HEK293 (cell line): ENCODE measurements at regions not wholly inside any gene's neighbourhood (a gene's known extent, or its start where the extent isn't known, plus 50 kb on each side); places are given as distances from the start of the nearest gene placed in this dataset.

ENCODE experiments used
- CTCF ChIA-PET: fragments of 350-600 bp; formaldehyde crosslinking; extraction: SDS; loops from one replicate; lab custom pipeline; 2021; ENCODE audit warnings: antibody characterized with exemption; lab: Yijun Ruan, JAX
- POLR2A ChIA-PET: fragments of 300-600 bp; formaldehyde crosslinking; extraction: SDS; loops from one replicate; lab custom pipeline; 2020; ENCODE audit warnings: antibody characterized with exemption, inconsistent platforms; lab: Yijun Ruan, JAX
- H3K27ac ChIP-seq: fragments of 200-500 bp; sonication (Bioruptor generic); 2 replicates; pipeline ENCODE4 v1.5.1; 2014; ENCODE audit warnings: low read depth, low read length, control low read depth, inconsistent platforms; ENCODE audit errors: extremely low read depth
- H3K36me3 ChIP-seq, 2 experiments: fragments of 200-500 bp in 1 of 2; sonication (Bioruptor generic) in 1 of 2; 1 replicate in 1 of 2; 2 replicates in 1 of 2; pipeline ENCODE4 v1.5.1; 2014 to 2017; ENCODE audit warnings: inconsistent platforms in 2 of 2, low read length in 2 of 2; ENCODE audit not compliant: control insufficient read depth in 2 of 2, insufficient read depth in 1 of 2
- H3K4me1 ChIP-seq: fragments of 200-500 bp; sonication (Bioruptor generic); 2 replicates; pipeline ENCODE4 v1.5.1; 2014; ENCODE audit warnings: mild to moderate bottlenecking, low read length, inconsistent platforms; ENCODE audit not compliant: control insufficient read depth, insufficient read depth
- H3K4me3 ChIP-seq: 2 replicates; pipeline ENCODE4 v1.5.1; 2011; ENCODE audit warnings: low read depth, mild to moderate bottlenecking, control low read depth, low read length, moderate library complexity
- H3K9me3 ChIP-seq: fragments of 200-500 bp; sonication (Bioruptor generic); 2 replicates; pipeline ENCODE4 v1.5.1; 2014; ENCODE audit warnings: low read depth, low read length, inconsistent platforms; ENCODE audit not compliant: control insufficient read depth, insufficient read depth
- KLF1 ChIP-seq: fragments of 450-650 bp; formaldehyde crosslinking; IDR thresholded peaks from 2 replicates; pipeline ENCODE4 v1.5.1; 2016; ENCODE audit warnings: missing biosample characterization, missing genetic modification characterization
- KLF10 ChIP-seq: fragments of 450-650 bp; IDR thresholded peaks from 2 replicates; pipeline ENCODE4 v1.5.1; 2018; ENCODE audit warnings: missing biosample characterization, mild to moderate bottlenecking, missing genetic modification characterization
- TRIM28 ChIP-seq: IDR thresholded peaks from 2 replicates; pipeline ENCODE4 v1.6.1; 2011; ENCODE audit warnings: low read length, control low read depth, borderline replicate concordance
- YY2 ChIP-seq: fragments of 450-650 bp; formaldehyde crosslinking; IDR thresholded peaks from 2 replicates; pipeline ENCODE4 v1.5.1; 2016; ENCODE audit warnings: missing biosample characterization, missing genetic modification characterization
- ZNF155 ChIP-seq: fragments of 450-650 bp; formaldehyde crosslinking; IDR thresholded peaks from 2 replicates; pipeline ENCODE4 v1.5.1; 2016; ENCODE audit warnings: missing biosample characterization, missing genetic modification characterization
- ZNF16 ChIP-seq: fragments of 450-650 bp; formaldehyde crosslinking; IDR thresholded peaks from 2 replicates; pipeline ENCODE4 v1.5.1; 2016; ENCODE audit warnings: low read depth, missing biosample characterization, missing genetic modification characterization
- ZNF274 ChIP-seq, 2 experiments: fragments of 200-500 bp in 1 of 2; fragments of 450-650 bp in 1 of 2; sonication (Bioruptor generic) in 1 of 2; formaldehyde crosslinking in 1 of 2; IDR thresholded peaks; 2 replicates each; pipeline versions ENCODE4 v1.5.1 to v1.6.1; 2014 to 2016; ENCODE audit warnings: borderline replicate concordance in 1 of 2, inconsistent platforms in 1 of 2, low read length in 1 of 2, missing biosample characterization in 1 of 2, missing genetic modification characterization in 1 of 2
- ZNF302 ChIP-seq: fragments of 450-650 bp; formaldehyde crosslinking; IDR thresholded peaks from 2 replicates; pipeline ENCODE4 v1.5.1; 2016; ENCODE audit warnings: missing biosample characterization, missing genetic modification characterization, low read depth
- ZNF335 ChIP-seq: fragments of 450-650 bp; formaldehyde crosslinking; conservative IDR thresholded peaks from 2 replicates; pipeline ENCODE4 v1.5.1; 2016; ENCODE audit warnings: missing biosample characterization, missing genetic modification characterization
- ZNF501 ChIP-seq: fragments of 450-650 bp; formaldehyde crosslinking; IDR thresholded peaks from 2 replicates; pipeline ENCODE4 v1.5.1; 2016; ENCODE audit warnings: missing biosample characterization, missing genetic modification characterization
- TF ChIP-seq, protein P1 (sequence below): fragments of 450-650 bp; formaldehyde crosslinking; IDR thresholded peaks from 2 replicates; pipeline ENCODE4 v1.5.1; 2016; ENCODE audit warnings: missing biosample characterization, missing genetic modification characterization
- TF ChIP-seq, protein P2 (sequence below): fragments of 450-650 bp; formaldehyde crosslinking; IDR thresholded peaks from 2 replicates; pipeline ENCODE4 v1.5.1; 2016; ENCODE audit warnings: missing biosample characterization, missing genetic modification characterization
- TF ChIP-seq, protein P3 (sequence below): fragments of 450-650 bp; formaldehyde crosslinking; IDR thresholded peaks from 2 replicates; pipeline ENCODE4 v1.5.1; 2017; ENCODE audit warnings: missing biosample characterization, mild to moderate bottlenecking, missing genetic modification characterization, moderate library complexity
- TF ChIP-seq, protein P4 (sequence below): fragments of 450-650 bp; formaldehyde crosslinking; IDR thresholded peaks from 2 replicates; pipeline ENCODE4 v1.5.1; 2016; ENCODE audit warnings: missing biosample characterization, missing genetic modification characterization

DNA sequence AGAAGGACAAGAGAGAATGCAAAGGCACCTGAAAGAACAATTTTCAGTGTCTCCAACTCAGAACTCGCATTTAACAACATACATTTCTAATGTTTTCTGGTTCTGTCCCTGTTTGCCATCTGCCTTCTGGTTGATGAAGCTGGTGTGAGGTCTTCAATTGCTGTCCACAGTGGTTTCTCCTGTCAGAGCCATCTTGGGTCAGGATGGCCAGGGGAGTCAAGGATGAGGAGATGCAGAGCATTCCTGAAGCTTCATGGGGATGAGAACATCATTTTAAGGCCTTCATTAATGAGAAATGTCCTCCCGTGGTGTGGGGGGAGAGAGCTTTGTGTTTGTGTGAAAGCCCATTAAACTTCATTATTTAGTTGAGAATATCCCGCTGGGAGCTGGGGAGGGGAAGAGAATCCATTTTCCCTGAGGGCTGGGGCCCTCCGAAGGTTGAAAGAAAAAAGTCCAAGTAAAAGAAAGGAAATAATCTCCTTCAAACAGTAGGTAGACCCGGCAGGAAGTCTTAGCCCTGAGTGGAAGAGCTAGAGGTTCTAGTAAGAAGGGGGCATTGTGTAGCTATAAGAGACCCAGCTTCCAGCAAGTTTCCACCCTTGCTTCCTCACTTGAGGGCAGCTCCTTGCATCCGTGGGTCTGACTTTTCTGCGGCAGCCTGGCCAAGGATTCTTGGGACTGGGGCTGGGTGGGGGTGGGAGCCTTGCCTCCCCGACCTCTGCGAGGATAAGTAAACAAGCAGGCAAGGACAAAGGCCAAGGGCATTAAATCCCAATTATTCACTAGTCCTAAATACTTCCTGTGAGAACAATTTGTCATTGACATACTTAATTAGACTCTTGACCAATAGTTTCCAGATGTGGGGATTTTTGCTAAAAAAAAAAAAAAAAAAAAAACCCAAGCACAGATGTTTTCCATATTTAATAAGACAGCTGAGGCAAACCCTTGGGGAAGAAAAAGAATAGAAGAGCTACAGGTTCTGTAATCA lies 119.2 kb downstream of the MSX2 start:
- CTCF ChIA-PET, result interaction anchor here (0.6 kb wide), 1 partner anchor 1871 kb away, joined by 3 read pairs; no protein-coding TSS in a partner anchor

DNA sequence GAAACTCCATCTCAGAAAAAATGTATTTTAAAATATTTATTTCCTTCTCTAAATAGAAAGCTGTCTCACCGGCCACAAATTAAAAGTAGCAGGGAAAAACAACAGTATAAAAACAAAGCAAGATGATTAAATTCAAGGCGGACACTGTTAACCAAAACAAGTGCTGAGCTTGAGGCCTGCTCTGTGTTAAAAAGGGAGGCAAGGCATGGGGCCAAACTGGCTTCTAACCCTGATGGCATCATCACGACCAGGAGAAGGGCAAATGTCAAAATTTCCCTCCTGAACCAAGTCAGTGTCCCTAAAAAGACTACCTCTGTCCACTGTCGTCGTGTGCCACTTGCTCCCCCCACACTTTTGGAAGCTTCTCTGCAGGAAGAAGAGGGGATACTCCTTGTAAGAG lies 116.1 kb downstream of the MSX2 start:
- Histone ChIP-seq H3K4me1 (no peaks in the 10 kb centered on the region), H3K4me3 (no peak overlapping the region), H3K27ac (no peak overlapping the region), H3K36me3 (no peaks in the 10 kb centered on the region)
- ChIA-PET POLR2A (no interaction called here), CTCF (interaction anchor here (1.6 kb wide), 1 partner anchor 14 kb away, joined by 3 read pairs; no protein-coding TSS in a partner anchor)
- TF ChIP-seq, protein P1, sequence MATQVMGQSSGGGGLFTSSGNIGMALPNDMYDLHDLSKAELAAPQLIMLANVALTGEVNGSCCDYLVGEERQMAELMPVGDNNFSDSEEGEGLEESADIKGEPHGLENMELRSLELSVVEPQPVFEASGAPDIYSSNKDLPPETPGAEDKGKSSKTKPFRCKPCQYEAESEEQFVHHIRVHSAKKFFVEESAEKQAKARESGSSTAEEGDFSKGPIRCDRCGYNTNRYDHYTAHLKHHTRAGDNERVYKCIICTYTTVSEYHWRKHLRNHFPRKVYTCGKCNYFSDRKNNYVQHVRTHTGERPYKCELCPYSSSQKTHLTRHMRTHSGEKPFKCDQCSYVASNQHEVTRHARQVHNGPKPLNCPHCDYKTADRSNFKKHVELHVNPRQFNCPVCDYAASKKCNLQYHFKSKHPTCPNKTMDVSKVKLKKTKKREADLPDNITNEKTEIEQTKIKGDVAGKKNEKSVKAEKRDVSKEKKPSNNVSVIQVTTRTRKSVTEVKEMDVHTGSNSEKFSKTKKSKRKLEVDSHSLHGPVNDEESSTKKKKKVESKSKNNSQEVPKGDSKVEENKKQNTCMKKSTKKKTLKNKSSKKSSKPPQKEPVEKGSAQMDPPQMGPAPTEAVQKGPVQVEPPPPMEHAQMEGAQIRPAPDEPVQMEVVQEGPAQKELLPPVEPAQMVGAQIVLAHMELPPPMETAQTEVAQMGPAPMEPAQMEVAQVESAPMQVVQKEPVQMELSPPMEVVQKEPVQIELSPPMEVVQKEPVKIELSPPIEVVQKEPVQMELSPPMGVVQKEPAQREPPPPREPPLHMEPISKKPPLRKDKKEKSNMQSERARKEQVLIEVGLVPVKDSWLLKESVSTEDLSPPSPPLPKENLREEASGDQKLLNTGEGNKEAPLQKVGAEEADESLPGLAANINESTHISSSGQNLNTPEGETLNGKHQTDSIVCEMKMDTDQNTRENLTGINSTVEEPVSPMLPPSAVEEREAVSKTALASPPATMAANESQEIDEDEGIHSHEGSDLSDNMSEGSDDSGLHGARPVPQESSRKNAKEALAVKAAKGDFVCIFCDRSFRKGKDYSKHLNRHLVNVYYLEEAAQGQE (tag by site-specific recombination), result no peak
- TF ChIP-seq YY2 (tag by site-specific recombination) (no peak), ZNF16 (tag by site-specific recombination) (no peak), ZNF274 (IDR thresholded peaks at IDR 0.05; ENCODE audit: low read length) (no peak), ZNF274 (tag by site-specific recombination; IDR thresholded peaks at IDR 0.05; ENCODE audit: borderline replicate concordance) (no peak), ZNF501 (tag by site-specific recombination) (no peak), ZNF155 (tag by site-specific recombination) (no peak), ZNF335 (tag by site-specific recombination) (no peak), KLF1 (tag by site-specific recombination) (no peak)
- TF ChIP-seq, protein P2, sequence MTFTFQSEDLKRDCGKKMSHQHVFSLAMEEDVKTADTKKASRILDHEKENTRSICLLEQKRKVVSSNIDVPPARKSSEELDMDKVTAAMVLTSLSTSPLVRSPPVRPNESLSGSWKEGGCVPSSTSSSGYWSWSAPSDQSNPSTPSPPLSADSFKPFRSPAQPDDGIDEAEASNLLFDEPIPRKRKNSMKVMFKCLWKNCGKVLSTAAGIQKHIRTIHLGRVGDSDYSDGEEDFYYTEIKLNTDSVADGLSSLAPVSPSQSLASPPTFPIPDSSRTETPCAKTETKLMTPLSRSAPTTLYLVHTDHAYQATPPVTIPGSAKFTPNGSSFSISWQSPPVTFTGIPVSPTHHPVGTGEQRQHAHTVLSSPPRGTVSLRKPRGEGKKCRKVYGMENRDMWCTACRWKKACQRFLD (tag by site-specific recombination), result no peak
- TF ChIP-seq, all 188 proteins: peak for 0
- no peaks in the 10 kb centered on the region for H3K9me3 ChIP-seq

More for the DNA sequence above, 119.2 kb downstream of the MSX2 start:
- H3K36me3 ChIP-seq, result no peaks in the 10 kb centered on the region
- no peak overlapping the region for H3K27ac ChIP-seq
- no peaks in the 10 kb centered on the region for H3K9me3 ChIP-seq
- H3K4me1 ChIP-seq, result no peaks in the 10 kb centered on the region
- POLR2A ChIA-PET, result no interaction called here
- no peak overlapping the region for H3K4me3 ChIP-seq
- TF ChIP-seq ZNF302, result no peak
- TF ChIP-seq, protein P3, sequence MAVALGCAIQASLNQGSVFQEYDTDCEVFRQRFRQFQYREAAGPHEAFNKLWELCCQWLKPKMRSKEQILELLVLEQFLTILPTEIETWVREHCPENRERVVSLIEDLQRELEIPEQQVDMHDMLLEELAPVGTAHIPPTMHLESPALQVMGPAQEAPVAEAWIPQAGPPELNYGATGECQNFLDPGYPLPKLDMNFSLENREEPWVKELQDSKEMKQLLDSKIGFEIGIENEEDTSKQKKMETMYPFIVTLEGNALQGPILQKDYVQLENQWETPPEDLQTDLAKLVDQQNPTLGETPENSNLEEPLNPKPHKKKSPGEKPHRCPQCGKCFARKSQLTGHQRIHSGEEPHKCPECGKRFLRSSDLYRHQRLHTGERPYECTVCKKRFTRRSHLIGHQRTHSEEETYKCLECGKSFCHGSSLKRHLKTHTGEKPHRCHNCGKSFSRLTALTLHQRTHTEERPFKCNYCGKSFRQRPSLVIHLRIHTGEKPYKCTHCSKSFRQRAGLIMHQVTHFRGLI, result no peak
- TF ChIP-seq KLF10 (tag by site-specific recombination), result no peak
- no peak for TF ChIP-seq TRIM28
- TF ChIP-seq, protein P4, sequence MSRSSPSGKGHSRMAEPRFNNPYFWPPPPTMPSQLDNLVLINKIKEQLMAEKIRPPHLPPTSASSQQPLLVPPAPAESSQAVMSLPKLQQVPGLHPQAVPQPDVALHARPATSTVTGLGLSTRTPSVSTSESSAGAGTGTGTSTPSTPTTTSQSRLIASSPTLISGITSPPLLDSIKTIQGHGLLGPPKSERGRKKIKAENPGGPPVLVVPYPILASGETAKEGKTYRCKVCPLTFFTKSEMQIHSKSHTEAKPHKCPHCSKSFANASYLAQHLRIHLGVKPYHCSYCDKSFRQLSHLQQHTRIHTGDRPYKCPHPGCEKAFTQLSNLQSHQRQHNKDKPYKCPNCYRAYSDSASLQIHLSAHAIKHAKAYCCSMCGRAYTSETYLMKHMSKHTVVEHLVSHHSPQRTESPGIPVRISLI, result no peak
